Prostate gland (tissue), 2 donors: ENCODE measurements at regions not wholly inside any gene's neighbourhood (a gene's known extent, or its start where the extent isn't known, plus 50 kb on each side); places are given as distances from the start of the nearest gene placed in this dataset.

Experiments
- CTCF ChIP-seq, 4 experiments: fragments of 200-600 bp in 2 of 4; fragments of 450-650 bp in 2 of 4; sonication (generic) in 2 of 4; IDR thresholded peaks; 1 replicate in 3 of 4; 2 replicates in 1 of 4; pipeline ENCODE4 v1.5.1; 2016 to 2019; ENCODE audit warnings: antibody characterized with exemption in 4 of 4, mild to moderate bottlenecking in 2 of 4, moderate library complexity in 2 of 4
- POLR2AphosphoS5 ChIP-seq: sonication (generic); formaldehyde crosslinking; IDR thresholded peaks from one replicate; pipeline ENCODE4 v1.6.1; 2017; ENCODE audit warnings: antibody characterized with exemption

- no peak for TF ChIP-seq CTCF (IDR thresholded peaks at IDR 0.05)
- TF ChIP-seq POLR2AphosphoS5 = no peak
These were observed 714.4 kb upstream of the MARCKS start for GRCh38 chr6:113142671-113143174.
